HG03439 (cell line): ENCODE measurements at regions not wholly inside any gene's neighbourhood (a gene's known extent, or its start where the extent isn't known, plus 50 kb on each side); places are given as distances from the start of the nearest gene placed in this dataset.
"Not testable (repeated sequence)": the region's sequence is repeated elsewhere in the genome, so short reads cannot be mapped to it uniquely, and the experiment has no call there.

Experiments
- ATAC-seq: cut with Tn5 transposase; IDR thresholded peaks from one replicate; pipeline ENCODE4 v1.9.1; 2021; ENCODE audit warnings: mild to moderate bottlenecking, moderate library complexity; ENCODE audit not compliant: unreplicated experiment

DNA sequence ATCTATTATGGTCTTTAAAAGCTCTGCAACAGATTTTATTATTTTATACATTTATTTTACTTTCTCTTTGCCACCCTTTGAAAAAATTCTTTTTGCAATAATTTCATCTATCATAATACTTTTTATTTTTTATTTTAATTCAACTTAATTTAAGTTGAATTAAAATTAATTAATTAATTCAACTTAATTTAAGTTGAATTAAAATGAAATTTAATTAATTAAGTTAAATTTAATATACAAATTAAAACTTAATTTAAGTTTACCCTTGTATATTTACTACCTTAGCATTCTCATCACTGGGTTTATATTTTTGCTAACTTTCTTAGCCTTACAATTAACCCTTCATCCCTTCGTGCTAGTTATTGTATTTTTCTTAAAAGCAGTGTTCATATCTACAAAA, 301.4 kb downstream of the SLITRK5 start:
- no peak for ATAC-seq

DNA sequence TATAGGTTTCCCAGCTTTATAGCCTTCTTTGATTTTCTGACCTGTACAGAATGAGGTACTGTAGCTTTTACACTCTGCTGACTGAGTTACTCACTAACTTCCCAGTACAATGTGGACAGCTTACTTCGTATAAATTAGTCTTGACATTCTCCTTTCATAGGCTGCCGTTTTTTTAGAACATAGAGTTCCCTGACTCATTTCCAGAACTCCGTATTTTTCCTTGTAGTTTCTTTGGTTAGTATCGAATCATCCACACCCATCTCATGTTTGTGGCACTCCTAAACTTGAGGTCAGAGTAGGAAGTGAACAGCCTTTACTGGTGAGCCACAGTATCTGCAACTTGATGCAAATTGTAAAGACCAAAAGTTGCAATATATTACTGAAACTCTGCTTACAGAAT, 303.9 kb downstream of the SLITRK5 start:
- no peak for ATAC-seq

DNA sequence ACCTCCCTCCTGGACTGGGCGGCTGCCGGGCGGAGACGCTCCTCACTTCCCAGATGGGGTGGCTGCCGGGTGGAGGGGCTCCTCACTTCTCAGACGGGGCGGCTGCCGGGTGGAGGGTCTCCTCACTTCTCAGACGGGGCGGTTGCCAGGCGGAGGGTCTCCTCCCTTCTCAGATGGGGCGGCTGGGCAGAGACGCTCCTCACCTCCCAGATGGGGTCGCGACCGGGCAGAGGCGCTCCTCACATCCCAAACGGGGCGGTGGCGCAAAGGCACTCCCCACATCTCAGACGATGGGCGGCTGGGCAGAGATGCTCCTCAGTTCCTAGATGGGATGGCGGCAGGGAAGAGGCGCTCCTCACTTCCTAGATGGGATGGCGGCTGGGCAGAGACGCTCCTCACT, 305.5 kb downstream of the SLITRK5 start:
- not testable (repeated sequence) for ATAC-seq

DNA sequence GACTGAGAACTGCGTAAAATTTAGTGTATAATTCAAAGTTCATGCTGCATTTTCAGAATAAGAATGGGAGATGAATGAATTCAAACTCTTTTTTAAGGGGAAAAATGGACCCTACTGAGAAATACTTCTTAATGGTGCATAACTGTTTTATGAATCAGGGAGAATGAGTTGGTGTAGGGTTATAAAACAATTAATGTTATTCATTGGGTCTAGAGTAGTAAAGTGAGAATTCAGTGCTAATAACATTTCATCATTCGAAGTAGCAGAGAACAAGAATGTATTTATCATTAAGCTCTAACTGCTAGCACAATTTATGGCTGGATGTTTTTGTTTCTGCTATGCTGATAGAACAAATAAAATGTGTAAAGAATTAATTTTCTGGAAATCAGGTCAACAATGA, 310.2 kb downstream of the SLITRK5 start:
- ATAC-seq, result no peak

DNA sequence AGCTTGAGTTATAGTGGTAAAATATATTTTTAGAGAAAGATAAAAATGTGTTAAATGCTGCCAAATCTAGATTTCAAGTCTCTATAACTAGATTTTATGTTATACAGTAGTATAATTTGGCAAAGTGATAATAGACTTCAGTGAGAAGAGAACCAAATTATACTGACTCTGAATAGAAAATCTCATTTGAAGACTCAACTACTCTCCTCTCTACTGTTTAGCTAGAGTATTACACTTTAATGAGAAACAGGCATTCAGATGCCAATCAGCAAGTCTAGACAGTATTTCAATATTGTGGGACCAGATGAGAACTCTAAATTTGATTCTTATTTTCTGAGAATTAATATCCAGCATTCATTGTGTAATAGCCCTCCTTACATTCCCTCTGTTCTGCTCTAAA, 311.2 kb downstream of the SLITRK5 start:
- ATAC-seq, result no peak

DNA sequence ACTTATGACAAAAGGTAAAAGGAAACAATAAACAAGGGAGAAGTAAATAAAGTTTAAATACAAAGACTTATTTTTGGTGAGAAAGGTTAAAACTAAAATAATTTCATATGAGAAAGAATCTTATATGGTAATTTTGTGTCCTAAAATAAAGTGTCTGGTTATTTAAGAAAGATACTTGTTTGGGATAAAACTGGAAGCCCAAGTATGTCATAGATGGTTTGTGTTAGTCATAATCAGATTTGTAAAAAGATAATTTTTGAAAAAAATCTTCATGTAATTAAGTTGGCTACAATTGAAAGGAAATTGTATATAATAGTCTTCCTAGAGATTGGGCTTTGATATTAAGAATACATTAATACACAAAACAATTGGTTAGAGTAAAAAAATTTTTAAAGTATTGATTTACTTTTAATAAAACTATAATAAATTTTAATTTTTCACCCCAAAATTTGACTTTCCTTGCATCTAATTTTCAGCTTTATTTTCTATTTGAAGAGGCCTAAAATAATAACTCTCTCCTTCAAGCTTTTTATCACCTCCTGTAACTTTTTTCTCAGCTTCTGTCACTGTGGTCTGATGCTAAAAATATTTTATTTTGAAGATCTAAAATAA, 315.6 kb downstream of the SLITRK5 start:
- no peak for ATAC-seq

DNA sequence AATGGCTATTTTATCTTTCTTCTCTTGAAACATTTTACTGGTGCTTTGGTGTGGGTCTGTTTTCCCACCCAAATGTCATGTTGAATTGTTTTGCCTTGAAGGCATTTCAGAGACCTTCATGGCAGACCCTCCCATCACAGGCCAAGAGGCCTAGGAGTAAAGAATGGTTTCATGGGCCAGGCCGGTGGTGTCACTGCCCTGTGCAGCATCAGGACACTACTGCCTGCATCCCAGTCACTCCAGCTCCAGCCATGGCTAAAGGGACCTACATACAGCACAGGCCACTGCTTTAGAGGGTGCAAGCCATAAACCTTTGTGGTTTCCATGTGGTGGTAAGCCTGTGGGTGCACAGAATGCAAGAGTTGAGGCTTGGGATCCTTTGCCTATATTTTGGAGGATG, 326.9 kb downstream of the SLITRK5 start:
- ATAC-seq, result no peak

DNA sequence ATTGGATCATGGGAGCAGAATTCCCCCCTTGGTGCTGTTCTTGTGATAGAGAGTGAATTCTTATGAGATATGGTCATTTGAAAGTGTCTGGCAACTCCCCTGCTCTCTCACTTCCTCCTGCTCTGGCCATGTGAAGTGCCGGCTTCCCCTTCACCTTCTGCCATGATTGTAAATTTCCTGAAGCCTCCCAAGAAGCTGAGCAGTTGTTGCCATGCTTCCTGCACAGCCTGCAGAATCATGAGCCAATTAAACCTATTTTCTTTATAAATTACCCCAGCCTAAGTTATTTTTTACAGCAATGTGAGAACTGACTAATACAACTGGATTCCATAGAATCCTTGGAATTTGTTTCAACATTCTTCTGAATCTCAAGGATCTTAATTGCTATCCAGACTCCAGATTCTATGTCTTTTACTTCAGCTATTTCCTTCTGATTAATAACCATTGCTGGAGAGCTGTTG, 328.1 kb downstream of the SLITRK5 start:
- ATAC-seq, result no peak

DNA sequence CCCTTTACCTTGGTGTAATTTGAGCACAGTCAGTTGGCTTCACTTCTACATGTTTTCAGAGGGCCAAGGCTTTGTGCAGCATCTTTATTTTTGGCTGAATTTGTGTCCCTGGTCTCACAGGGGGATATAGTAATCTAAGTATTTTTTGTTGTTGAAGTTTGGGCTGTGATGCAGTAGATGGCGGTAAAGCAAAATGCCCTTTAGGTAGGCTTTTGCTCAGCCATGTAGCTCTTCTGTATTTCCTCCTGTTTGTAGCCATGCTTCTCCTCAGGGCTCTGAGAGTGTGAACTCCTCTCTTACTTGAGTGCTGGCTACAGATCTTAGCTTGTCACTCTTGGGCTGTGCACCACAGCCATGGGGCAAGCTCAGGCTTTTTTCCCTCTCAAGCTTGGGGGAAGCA, 328.6 kb downstream of the SLITRK5 start:
- no peak for ATAC-seq

DNA sequence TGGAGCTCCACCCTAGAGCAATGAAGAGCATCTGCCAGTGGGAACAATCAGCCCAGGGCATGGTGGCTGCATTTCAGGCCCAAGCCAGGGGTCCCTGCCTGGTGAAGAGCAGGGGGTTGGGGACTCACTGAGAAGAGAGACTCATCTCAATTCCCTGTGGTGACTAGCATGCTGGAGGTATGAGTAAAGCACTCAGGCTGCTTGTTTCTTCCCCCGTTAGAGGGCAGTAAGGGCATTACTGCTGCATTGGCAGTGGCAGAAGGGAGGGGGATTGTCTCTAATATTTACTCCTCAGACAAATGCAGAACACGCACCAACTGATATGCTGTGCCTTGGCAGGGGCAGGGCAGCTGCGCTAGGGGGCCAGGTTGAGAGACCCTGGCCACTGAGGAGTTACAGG, 329.1 kb downstream of the SLITRK5 start:
- no peak for ATAC-seq

DNA sequence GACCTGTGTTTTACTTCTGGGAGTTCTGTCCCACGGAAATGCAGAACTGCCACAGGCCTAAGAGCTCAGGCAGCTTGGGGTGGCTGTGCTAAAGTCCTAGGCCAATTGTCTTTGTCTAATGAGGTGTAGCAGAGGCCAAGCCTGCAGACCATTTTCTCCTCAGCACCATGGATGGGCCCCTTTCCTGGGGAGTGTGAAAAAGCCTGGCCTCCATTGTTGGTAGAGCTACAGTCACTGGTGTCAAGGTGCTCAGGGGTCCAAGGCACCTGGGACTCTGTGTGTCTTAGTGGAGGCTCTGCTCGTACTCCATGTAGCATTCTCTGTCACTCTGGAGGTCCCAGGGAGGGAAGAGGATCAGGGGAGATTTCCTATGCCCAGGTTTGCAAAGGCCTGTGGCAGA, 329.6 kb downstream of the SLITRK5 start:
- ATAC-seq, result no peak

DNA sequence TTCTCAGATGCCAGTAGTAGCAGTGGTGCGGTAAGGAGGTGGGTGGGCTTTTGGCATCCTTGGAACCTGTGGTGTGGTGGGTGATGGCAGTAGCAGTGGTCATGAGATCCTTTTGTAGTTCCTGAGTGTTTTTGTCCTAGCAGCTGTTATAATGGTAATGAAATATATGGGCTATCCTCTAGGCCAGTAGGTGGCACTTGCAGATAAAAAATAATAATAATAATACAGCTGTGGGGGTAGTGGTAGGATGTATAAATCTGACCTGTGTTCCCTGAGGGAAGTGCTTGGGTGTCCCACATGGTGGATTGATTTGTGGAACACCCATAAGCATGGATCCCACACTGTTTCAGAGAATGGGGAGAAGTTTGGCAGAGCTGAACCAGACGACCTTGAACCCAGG, 334.0 kb downstream of the SLITRK5 start:
- no peak for ATAC-seq

DNA sequence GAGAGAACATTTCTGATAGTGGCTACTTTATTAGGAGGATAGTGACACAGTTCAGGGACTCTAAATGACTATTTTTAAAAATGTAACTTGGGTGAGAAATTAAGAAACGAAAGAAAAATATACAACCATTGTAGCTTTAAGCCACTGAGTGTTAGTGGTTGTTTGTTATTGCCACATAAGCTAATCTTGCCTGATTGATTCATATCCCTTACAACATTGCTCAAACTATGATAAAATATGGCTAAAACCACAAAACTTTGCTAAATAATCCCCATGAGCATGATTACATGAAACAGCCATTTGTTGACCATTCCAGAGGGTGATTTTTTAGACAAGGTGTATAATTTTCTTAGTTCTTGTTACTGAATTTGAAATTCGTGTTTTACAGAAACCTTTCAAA, 343.4 kb downstream of the SLITRK5 start:
- no peak for ATAC-seq

DNA sequence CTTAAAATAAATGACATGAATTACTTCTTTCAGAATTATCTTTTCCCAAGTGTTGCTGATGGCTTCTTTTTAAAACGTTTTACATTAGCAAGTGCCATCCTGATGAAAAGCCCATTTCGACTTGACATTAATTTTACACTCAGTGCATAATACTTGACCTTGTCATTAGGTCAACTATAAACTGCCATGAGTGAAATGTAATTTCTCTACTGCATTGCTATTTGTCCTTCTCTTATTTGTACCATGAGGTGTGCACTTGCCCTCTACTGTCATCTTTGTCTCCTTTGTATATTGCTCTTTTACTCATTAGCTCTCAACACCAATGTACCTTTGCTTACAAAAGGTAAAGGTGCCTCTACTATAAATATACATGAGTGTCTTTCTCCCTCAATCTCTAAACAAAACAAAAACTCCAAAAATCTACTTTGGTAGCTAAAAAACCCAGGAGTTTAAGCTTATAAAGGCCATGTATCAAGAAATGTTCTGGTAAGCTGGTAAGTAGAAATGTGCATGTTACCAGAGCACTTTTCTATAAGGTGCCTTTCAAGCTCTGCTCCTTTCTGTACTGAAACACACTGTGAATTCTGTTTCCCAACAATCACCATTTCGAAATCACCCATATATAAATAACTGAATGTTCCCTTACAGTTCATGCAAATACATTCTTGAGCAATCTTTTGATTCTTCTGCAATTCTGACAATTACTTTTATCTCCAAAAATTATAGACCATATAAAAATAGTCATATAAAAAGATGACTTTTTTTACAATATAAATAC, 351.4 kb downstream of the SLITRK5 start:
- no peak for ATAC-seq

DNA sequence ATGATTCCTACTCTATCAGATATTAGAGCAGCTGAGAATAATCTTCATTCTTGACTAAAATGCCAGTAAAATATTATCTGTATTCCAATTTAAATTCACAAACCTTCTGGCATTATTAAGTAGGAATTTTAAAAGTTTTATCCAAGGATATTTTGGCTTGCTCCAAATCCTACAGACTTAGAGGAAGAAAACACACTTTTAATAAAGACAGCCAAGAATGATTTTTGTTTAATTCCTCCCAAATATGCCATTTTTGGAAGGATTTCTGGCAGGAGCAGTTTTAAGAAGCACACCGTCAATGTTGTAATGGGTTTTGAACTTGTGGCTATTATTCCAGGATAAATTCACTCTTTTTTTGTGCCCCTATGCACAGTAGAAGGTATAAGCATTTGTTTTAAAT, 355.1 kb downstream of the SLITRK5 start:
- no peak for ATAC-seq

DNA sequence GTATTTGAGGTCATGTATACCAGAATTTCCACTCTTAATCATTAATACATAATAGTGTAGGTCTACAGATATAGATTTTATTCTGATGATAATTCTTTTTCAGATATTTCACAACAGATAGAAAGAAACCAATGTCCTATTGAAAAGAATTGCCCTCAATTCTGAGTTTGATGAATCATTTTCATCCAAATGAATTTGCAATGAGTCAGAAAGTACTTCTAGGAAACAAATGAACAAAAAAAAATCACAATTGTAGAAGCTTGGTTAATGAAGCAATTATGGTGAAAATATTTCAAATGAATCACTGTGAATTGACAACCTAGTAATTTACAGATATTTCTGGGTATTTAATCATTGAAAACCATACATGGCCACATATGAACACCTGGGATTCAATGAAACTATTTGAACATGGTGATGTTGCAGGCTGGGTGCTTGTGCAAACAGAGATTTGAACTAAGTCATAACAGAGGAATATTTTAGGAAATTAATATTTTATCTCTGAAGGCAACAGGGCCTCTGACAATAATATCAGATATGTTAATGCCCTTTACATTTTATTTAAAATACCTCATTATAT, 360.9 kb downstream of the SLITRK5 start:
- ATAC-seq, result no peak

DNA sequence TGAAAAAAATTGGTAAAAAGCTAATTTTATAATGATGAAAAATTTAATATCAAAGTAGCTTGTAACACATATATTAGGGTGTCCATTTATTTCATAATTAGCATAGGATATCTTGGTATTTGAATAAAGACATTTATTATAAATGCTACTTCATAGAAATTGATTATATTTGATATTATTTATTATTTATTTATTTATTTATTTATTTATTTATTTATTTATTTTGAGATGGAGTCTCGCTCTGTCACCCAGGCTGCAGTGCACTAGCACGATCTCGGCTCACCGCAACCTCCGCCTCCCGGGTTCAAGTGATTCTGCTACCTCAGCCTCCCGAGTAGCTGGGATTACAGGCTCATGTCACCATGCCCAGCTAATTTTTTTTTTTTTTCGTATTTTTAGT, 365.0 kb downstream of the SLITRK5 start:
- not testable (repeated sequence) for ATAC-seq

DNA sequence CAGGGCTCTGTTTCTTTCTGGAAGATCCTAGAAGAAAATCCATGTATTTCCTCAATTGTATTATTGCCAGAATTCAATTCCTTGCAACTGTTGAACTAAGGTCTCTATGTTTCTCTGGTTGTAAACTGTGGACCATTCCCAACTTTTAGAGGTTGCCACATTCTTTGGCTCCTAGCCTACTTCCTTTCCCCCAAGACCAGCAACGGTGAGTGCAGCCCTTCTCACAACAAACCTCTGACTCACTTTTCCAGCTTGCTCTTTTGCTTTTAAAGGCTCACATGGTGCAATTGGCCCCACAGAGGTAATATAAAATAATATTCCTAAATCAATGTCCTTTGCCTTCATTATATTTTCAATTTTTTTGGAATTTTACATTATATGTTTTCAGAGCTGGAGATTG, 371.3 kb downstream of the SLITRK5 start:
- no peak for ATAC-seq

DNA sequence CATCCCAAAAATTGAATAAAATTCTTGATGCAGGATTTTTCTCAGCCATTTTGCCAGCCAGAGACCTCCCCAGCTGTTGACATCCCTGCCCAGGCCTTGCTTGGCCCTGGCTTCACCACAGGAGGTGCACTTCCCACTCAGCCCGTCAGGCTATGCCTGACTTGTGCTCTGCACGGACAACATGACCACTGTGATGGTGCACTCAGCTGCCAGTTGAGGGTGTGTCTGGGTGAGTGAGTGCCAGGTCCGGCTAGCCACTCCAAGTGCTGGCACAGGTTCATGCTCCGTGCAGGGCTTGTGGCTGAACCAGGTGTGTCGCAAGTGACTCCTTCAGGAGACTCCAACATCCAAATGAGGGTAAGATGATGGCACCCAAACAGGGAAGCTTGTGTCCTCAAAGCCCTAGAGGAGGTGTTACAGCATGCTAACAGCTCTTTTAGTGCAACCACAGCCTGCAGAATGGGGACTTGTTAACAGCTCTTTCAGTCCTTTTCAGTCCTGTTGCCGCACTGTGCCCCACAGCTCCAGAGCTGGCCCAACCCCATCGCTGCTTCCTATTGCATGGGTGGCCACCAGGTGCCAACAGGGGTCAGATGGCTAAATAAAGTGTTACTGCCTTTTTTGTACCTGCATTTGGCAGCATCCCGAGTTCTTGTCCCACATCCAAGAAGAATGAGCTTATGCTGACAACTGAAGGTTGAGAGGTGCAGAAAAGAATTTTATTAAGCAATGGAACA, 380.7 kb downstream of the SLITRK5 start:
- no peak for ATAC-seq

DNA sequence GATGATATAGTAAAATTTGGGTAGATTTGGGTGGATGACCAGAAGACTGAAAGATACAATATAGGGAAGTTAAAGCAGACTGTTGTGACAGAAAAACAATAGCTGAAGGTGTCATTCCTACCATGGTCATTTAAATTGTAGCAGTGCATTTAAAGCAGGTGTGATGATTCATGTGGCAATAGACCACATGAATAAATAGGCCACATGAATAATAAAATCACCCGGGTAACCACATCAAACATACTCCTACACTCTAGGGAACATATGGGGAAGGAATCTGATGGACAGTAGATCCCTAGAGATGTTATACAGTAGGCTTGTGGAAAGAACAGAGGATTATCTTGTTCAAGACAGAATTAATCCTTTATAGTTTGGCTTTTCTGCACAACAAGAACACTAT, 392.6 kb downstream of the SLITRK5 start:
- no peak for ATAC-seq

DNA sequence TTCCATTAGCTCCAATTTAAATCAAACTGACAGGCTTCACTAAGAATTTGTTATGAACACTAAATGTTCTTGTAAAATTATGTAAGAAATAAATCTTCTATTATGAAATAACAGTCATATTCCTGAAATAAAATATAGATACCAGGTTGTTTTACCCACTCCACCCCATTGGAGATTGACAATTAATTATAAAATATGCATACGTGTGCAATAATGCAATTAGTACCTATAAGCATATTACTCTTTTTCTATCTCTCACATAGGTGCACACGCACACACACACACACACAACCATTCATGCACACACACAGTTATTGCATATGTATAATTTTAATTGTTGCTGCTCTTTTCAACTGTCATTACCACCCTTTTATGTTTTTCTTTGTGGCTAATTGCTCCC, 395.7 kb downstream of the SLITRK5 start:
- ATAC-seq, result no peak

DNA sequence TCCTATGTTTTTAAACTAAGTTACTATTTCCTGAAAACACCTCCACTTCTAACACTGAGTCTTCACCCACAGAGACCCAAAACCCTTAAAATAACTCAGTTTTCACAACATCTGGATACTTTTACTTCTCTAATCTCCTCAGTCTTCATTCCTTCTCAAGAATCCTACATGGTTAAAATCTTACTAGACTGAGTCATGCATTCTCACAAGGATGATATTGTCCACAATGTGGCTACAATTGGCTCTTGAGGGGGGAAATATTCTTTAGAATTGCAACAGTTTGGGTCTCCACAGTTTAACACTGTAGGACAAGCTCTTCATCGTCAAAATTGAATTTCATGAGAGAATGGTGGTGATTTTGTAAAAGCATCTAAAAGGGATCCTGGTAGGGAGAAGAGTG, 397.1 kb downstream of the SLITRK5 start:
- no peak for ATAC-seq
